H9 (cell line): ENCODE measurements at regions not wholly inside any gene's neighbourhood (a gene's known extent, or its start where the extent isn't known, plus 50 kb on each side); places are given as distances from the start of the nearest gene placed in this dataset. TPM values are rescaled to one million over a fixed set of nuclear protein-coding genes. Genes with fewer than 3 reads are reported as not detected.

Experiments used
- DNase-seq: peaks from one replicate; pipeline ENCODE4 v3.0.0-alpha.2; 2017
- H2AFZ ChIP-seq: one replicate; pipeline ENCODE4 v1.6.1; 2013; ENCODE audit warnings: mild to moderate bottlenecking, low read length, control low read depth, moderate library complexity
- H2AK5ac ChIP-seq: 2 replicates; pipeline ENCODE4 v1.6.1; 2013; ENCODE audit warnings: low read length, control low read depth, mixed read lengths; ENCODE audit not compliant: insufficient read length
- H2BK120ac ChIP-seq: one replicate; pipeline ENCODE4 v1.6.1; 2013; ENCODE audit warnings: low read depth, mild to moderate bottlenecking, low read length, control low read depth, inconsistent platforms; ENCODE audit not compliant: poor library complexity, severe bottlenecking
- H2BK12ac ChIP-seq: 2 replicates; pipeline ENCODE4 v1.6.1; 2013; ENCODE audit warnings: low read length, control low read depth, mixed read lengths, low read depth; ENCODE audit not compliant: insufficient read length
- H2BK15ac ChIP-seq: 2 replicates; pipeline ENCODE4 v1.6.1; 2013; ENCODE audit warnings: low read depth, low read length, control low read depth
- H2BK20ac ChIP-seq: one replicate; pipeline ENCODE4 v1.6.1; 2013; ENCODE audit warnings: low read depth, mild to moderate bottlenecking, low read length, control low read depth, inconsistent platforms; ENCODE audit not compliant: poor library complexity, severe bottlenecking
- H2BK5ac ChIP-seq: 2 replicates; pipeline ENCODE4 v1.6.1; 2013; ENCODE audit warnings: low read length, control low read depth, mixed read lengths; ENCODE audit not compliant: insufficient read length
- H3K14ac ChIP-seq: 2 replicates; pipeline ENCODE4 v1.6.1; 2013; ENCODE audit warnings: low read length, control low read depth; ENCODE audit not compliant: insufficient read depth
- H3K18ac ChIP-seq: 2 replicates; pipeline ENCODE4 v1.6.1; 2013; ENCODE audit warnings: low read depth, mild to moderate bottlenecking, mixed read lengths, low read length, control low read depth; ENCODE audit not compliant: insufficient read length
- H3K23ac ChIP-seq: 2 replicates; pipeline ENCODE4 v1.6.1; 2013; ENCODE audit warnings: low read length, control low read depth, mixed read lengths, low read depth; ENCODE audit not compliant: insufficient read length
- H3K23me2 ChIP-seq: 2 replicates; pipeline ENCODE4 v1.6.1; 2013; ENCODE audit warnings: low read depth, mild to moderate bottlenecking, mixed read lengths, low read length, control low read depth; ENCODE audit not compliant: insufficient read length, poor library complexity, severe bottlenecking
- H3K27ac ChIP-seq: 2 replicates; pipeline ENCODE4 v1.5.1; 2013; ENCODE audit warnings: low read length, control low read depth, mixed read lengths, low read depth; ENCODE audit not compliant: insufficient read length
- H3K27me3 ChIP-seq: 2 replicates; pipeline ENCODE4 v1.6.1; 2013; ENCODE audit warnings: low read length, control low read depth, inconsistent platforms; ENCODE audit not compliant: insufficient read depth
- H3K4ac ChIP-seq: 2 replicates; pipeline ENCODE4 v1.6.1; 2013; ENCODE audit warnings: low read depth, mild to moderate bottlenecking, control low read depth, inconsistent platforms, low read length, moderate library complexity
- H3K4me1 ChIP-seq: 2 replicates; pipeline ENCODE4 v1.6.1; 2013; ENCODE audit warnings: low read length, control low read depth, inconsistent platforms; ENCODE audit not compliant: insufficient read depth
- H3K4me2 ChIP-seq: 2 replicates; pipeline ENCODE4 v1.6.1; 2013; ENCODE audit warnings: low read length, control low read depth, mixed read lengths; ENCODE audit not compliant: insufficient read length, insufficient read depth
- H3K56ac ChIP-seq: 2 replicates; pipeline ENCODE4 v1.6.1; 2013; ENCODE audit warnings: low read depth, mild to moderate bottlenecking, mixed read lengths, low read length, control low read depth; ENCODE audit not compliant: insufficient read length
- H3K79me1 ChIP-seq: 2 replicates; pipeline ENCODE4 v1.6.1; 2013; ENCODE audit warnings: low read depth, mild to moderate bottlenecking, moderate library complexity, low read length, control low read depth, inconsistent platforms; ENCODE audit not compliant: insufficient read depth, poor library complexity, severe bottlenecking
- H3K79me2 ChIP-seq: 2 replicates; pipeline ENCODE4 v1.6.1; 2013; ENCODE audit warnings: low read length, control low read depth, inconsistent platforms; ENCODE audit not compliant: insufficient read depth
- H3K9ac ChIP-seq: 2 replicates; pipeline ENCODE4 v1.6.1; 2013; ENCODE audit warnings: low read length, control low read depth, mixed read lengths; ENCODE audit not compliant: insufficient read length; ENCODE audit errors: extremely low read depth
- H3K9me3 ChIP-seq: one replicate; pipeline ENCODE4 v1.6.1; 2013; ENCODE audit warnings: low read depth, low read length, inconsistent platforms; ENCODE audit not compliant: control insufficient read depth
- H3T11ph ChIP-seq: one replicate; pipeline ENCODE4 v1.6.1; 2013; ENCODE audit warnings: mild to moderate bottlenecking, low read length, control low read depth, inconsistent platforms
- H4K20me1 ChIP-seq: one replicate; pipeline ENCODE4 v1.6.1; 2013; ENCODE audit not compliant: control insufficient read depth, insufficient read length, insufficient read depth
- H4K5ac ChIP-seq: 2 replicates; pipeline ENCODE4 v1.6.1; 2013; ENCODE audit warnings: low read depth, mild to moderate bottlenecking, mixed read lengths, low read length, control low read depth; ENCODE audit not compliant: insufficient read length
- H4K8ac ChIP-seq: replicated peaks from 2 replicates; pipeline ENCODE4 v1.6.1; 2013; ENCODE audit warnings: low read length, control low read depth, mixed read lengths, low read depth; ENCODE audit not compliant: insufficient read length
- H4K91ac ChIP-seq: 2 replicates; pipeline ENCODE4 v1.6.1; 2013; ENCODE audit warnings: low read depth, mild to moderate bottlenecking, moderate library complexity, mixed read lengths, low read length, control low read depth; ENCODE audit not compliant: insufficient read length
- H3K27ac Mint-ChIP-seq, 3 experiments: 2 replicates in 2 of 3; 3 replicates in 1 of 3; pipeline ENCODE4 v1.8.0; 2020 to 2021; ENCODE audit warnings: mixed read lengths in 3 of 3, mild to moderate bottlenecking in 1 of 3, moderate library complexity in 1 of 3
- H3K27me3 Mint-ChIP-seq: 2 replicates; pipeline ENCODE4 v1.8.0; 2021; ENCODE audit warnings: low read depth, mild to moderate bottlenecking, moderate library complexity, mixed read lengths
- H3K36me3 Mint-ChIP-seq, 3 experiments: 2 replicates in 2 of 3; 3 replicates in 1 of 3; pipeline ENCODE4 v1.8.0; 2020 to 2021; ENCODE audit warnings: low read depth in 3 of 3, mixed read lengths in 3 of 3; ENCODE audit not compliant: insufficient read depth in 1 of 3
- H3K4me1 Mint-ChIP-seq, 2 experiments: 2 replicates each; pipeline ENCODE4 v1.8.0; 2020; ENCODE audit warnings: mixed read lengths in 2 of 2
- H3K4me3 Mint-ChIP-seq, 2 experiments: 2 replicates in 1 of 2; 3 replicates in 1 of 2; pipeline ENCODE4 v1.8.0; 2020 to 2021; ENCODE audit warnings: mild to moderate bottlenecking in 2 of 2, mixed read lengths in 2 of 2, moderate library complexity in 1 of 2
- H3K9me3 Mint-ChIP-seq, 2 experiments: 2 replicates in 1 of 2; 3 replicates in 1 of 2; pipeline ENCODE4 v1.8.0; 2020; ENCODE audit warnings: mild to moderate bottlenecking in 2 of 2, mixed read lengths in 2 of 2, moderate library complexity in 1 of 2
- WGBS: extraction: QIAGEN DNeasy Blood & Tissue Kit; methylation state at CpG from one replicate; pipeline ENCODE4 v1.1.7; 2013; ENCODE audit warnings: missing lambda C conversion rate, low lambda C conversion rate, mixed read lengths; ENCODE audit not compliant: insufficient read length; ENCODE audit errors: extremely low coverage; 5-methylcytosine and 5-hydroxymethylcytosine counted together
- microRNA-seq: library from miRNA; unstranded; fragments of <30 nt; microRNA quantifications from one replicate; pipeline ENCODE4, GENCODE V29; 2020; ENCODE audit warnings: borderline microRNAs expressed
- TF ChIP-seq, protein P1 (sequence below): fragments of 200-600 bp; sonication (generic); conservative IDR thresholded peaks from 3 replicates; pipeline ENCODE4 v1.8.0; 2021; ENCODE audit warnings: antibody characterized with exemption, mild to moderate bottlenecking

DNA sequence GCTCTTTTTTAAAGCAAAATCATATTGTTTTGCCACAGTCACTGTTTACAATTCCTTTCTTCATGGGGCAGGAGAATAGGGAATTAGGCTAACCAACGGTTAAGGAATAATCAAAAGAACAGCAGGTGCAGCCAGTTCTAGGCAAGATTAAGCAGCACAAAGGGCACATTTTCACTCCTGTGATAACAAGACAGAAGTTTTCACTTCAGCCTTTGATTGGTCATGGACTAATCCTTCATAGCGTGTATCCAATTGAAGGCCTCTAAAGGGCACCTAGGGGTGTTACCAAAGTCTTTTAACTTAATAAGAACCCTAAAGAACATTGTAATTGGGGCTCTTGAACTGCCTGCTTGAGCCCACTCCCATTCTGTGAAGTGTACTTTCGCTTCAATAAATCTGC lies 206.9 kb upstream of the AMIGO2 start:
- no peak overlapping the region for H2AK5ac ChIP-seq
- H2BK20ac ChIP-seq, result no peak overlapping the region
- H2BK15ac ChIP-seq, result no peak overlapping the region
- Mint-ChIP-seq H3K9me3 (no peaks in the 10 kb centered on the region), H3K27ac (peak overlapping the region in 2 of 3 experiments; percentile 2 to 88; a peak in 2 of 7 replicates), H3K4me1 (peaks cover 8 to 14% of the 10 kb centered on the region in 2 experiments), H3K27me3 (no peaks in the 10 kb centered on the region; the same call in 1 of the 2 replicates), H3K36me3 (no peaks in the 10 kb centered on the region; a peak in 2 of 7 replicates), H3K4me3 (no peak overlapping the region)
- H3K27me3 ChIP-seq, result no peaks in the 10 kb centered on the region
- no peak overlapping the region for H3T11ph ChIP-seq
- no peaks in the 10 kb centered on the region for H3K23me2 ChIP-seq
- H3K18ac ChIP-seq, result no peak overlapping the region
- no peak overlapping the region for H4K91ac ChIP-seq
- no peak overlapping the region for H2AFZ ChIP-seq
- no peak overlapping the region for H3K56ac ChIP-seq
- H2BK120ac ChIP-seq, result no peak overlapping the region
- H3K14ac ChIP-seq, result no peak overlapping the region
- H3K4me2 ChIP-seq, result no peak overlapping the region
- no peak overlapping the region for H3K4ac ChIP-seq
- H2BK5ac ChIP-seq, result no peak overlapping the region
- H3K9ac ChIP-seq, result no peak overlapping the region
- WGBS, result no CpG with 5 or more reads among the region's 3 CpGs
- H3K79me2 ChIP-seq, result no peaks in the 10 kb centered on the region
- TF ChIP-seq, protein P1, sequence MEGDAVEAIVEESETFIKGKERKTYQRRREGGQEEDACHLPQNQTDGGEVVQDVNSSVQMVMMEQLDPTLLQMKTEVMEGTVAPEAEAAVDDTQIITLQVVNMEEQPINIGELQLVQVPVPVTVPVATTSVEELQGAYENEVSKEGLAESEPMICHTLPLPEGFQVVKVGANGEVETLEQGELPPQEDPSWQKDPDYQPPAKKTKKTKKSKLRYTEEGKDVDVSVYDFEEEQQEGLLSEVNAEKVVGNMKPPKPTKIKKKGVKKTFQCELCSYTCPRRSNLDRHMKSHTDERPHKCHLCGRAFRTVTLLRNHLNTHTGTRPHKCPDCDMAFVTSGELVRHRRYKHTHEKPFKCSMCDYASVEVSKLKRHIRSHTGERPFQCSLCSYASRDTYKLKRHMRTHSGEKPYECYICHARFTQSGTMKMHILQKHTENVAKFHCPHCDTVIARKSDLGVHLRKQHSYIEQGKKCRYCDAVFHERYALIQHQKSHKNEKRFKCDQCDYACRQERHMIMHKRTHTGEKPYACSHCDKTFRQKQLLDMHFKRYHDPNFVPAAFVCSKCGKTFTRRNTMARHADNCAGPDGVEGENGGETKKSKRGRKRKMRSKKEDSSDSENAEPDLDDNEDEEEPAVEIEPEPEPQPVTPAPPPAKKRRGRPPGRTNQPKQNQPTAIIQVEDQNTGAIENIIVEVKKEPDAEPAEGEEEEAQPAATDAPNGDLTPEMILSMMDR, result no peak
- H3K23ac ChIP-seq, result no peak overlapping the region
- no peaks in the 10 kb centered on the region for H4K20me1 ChIP-seq
- no peak for DNase-seq
- H4K8ac ChIP-seq, result no peak overlapping the region
- H3K79me1 ChIP-seq, result no peaks in the 10 kb centered on the region
- no peaks in the 10 kb centered on the region for H3K9me3 ChIP-seq
- no peak overlapping the region for H3K27ac ChIP-seq
- no peak overlapping the region for H2BK12ac ChIP-seq
- no peaks in the 10 kb centered on the region for H3K4me1 ChIP-seq
- no peak overlapping the region for H4K5ac ChIP-seq

Small RNAs in the stretch of these regions (microRNA-seq; reads per million reads assigned to microRNA genes)
- not detected for gene MIR4494
